ENCODE measurements at regions not wholly inside any gene's neighbourhood (a gene's known extent, or its start where the extent isn't known, plus 50 kb on each side); places are given as distances from the start of the nearest gene placed in this dataset.

GRCh38 chr12:33304176-33304575 lies 135.4 kb downstream of the SYT10 start:
- TF ChIP-seq REST (IDR thresholded peaks at IDR 0.05; ENCODE audit: low read depth), result no peak
- no peak for TF ChIP-seq USF1 (IDR thresholded peaks at IDR 0.05)
- TF ChIP-seq RAD21 (IDR thresholded peaks at IDR 0.05; ENCODE audit: low read depth), result no peak
- no peak for TF ChIP-seq MAX (IDR thresholded peaks at IDR 0.05)
- no peak for TF ChIP-seq NFIC (IDR thresholded peaks at IDR 0.05)
- no peak for TF ChIP-seq EP300 (IDR thresholded peaks at IDR 0.05; ENCODE audit: borderline replicate concordance)
